HFF-Myc (cell line): ENCODE measurements at regions not wholly inside any gene's neighbourhood (a gene's known extent, or its start where the extent isn't known, plus 50 kb on each side); places are given as distances from the start of the nearest gene placed in this dataset.

Experiments
- DNase-seq: peaks from one replicate; pipeline ENCODE4 v3.0.0-alpha.2; 2011; ENCODE audit warnings: low read depth; ENCODE audit errors: extremely low read depth
- H3K4me3 ChIP-seq: replicated peaks from 2 replicates; pipeline ENCODE4 v1.5.1; 2011; ENCODE audit warnings: low read depth, mild to moderate bottlenecking, control low read depth, low read length
- CTCF ChIP-seq: IDR thresholded peaks from 2 replicates; pipeline ENCODE4 v1.5.1; 2012; ENCODE audit warnings: mild to moderate bottlenecking, low read depth, low read length, control low read depth; ENCODE audit errors: missing control alignments

GRCh38 chr17:79457889-79458288 lies 153.0 kb downstream of the RBFOX3 start:
- no peak for DNase-seq
- TF ChIP-seq CTCF: no peak
- H3K4me3 ChIP-seq: no peak overlapping the region

DNA sequence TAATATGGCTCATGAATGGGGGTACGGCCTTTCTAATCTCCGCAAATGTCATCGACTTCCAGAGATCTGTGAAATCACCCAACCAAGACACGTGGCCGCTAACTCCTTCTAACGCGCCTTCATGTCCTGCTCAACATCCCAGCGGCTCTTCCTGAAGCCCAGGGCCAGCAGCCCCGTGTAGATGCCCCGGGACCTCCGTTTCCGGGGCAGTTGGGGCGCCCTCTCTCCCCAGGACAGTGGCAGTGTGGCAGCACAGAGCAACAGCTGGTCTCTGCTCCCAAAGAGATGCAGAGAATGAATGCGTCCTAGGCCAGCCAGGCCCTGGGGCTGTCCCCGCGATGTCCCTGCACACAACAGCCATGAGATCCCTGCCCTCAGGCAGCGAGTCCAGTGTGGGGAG lies 153.5 kb downstream of the RBFOX3 start:
- DNase-seq: no peak
- H3K4me3 ChIP-seq: no peak overlapping the region
- TF ChIP-seq CTCF: no peak

DNA sequence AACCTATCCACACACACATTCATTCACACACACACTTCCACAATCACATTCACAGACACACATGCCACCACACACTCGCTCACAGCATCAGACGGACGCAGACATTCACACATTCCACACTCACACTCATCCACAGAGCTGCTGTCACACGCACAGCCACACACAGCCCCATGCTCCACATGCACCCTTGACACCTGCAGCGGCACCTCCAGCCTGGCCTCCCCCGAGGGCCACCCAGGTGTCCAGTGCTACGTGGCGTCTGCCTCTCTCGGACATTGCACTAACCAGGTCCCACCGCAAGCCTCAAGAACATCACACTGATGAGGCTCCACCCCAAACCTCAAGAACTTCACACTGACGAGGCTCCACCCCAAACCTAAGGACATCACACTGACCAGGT lies 155.2 kb downstream of the RBFOX3 start:
- TF ChIP-seq CTCF: no peak
- DNase-seq: no peak
- no peak overlapping the region for H3K4me3 ChIP-seq

DNA sequence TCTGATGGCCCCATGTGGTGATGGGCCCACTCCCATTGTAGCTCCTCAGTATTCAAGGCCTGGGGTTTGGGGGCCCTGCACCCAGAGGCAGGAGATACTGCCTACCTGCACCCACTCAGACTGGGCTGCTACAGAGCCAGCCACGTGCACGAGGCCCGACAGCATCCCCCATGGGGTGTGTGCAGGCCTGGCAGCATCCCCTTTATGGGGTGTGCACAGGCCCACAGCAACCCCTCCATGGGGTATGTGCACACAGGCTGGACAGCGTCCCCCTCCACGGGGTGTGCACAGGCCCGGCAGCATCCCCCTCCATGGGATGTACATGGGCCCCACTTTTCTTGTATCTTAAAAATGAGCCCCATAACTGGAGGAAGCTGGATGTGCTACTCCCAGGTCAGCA lies 156.0 kb downstream of the RBFOX3 start:
- no peak for DNase-seq
- no peak overlapping the region for H3K4me3 ChIP-seq
- no peak for TF ChIP-seq CTCF

DNA sequence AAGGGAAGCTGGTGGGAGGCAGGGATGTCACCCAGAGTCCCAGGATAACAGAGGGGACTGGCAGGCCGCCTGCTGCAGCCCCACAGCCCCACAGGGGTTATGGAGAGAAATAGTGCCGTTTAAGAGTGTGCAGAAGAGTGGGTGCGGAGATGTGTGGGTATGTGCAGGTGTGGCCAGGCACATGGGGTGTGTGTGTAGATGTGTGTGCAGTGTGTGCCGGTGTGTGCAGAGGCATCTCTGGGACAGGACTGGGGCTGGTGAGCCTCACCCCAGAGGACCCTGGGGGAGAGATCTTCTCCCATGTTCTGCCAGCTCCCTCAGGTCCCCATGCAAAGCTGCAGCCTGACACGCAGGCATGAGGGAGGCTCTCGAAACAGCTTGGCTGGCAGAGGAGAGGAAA lies 157.4 kb downstream of the RBFOX3 start:
- TF ChIP-seq CTCF: no peak
- no peak for DNase-seq
- no peak overlapping the region for H3K4me3 ChIP-seq

- no peak for TF ChIP-seq CTCF
- DNase-seq: no peak
These were observed 158.1 kb downstream of the RBFOX3 start for GRCh38 chr17:79452706-79453105.

GRCh38 chr17:79451167-79451566 lies 159.7 kb downstream of the RBFOX3 start:
- TF ChIP-seq CTCF: no peak
- no peak overlapping the region for H3K4me3 ChIP-seq
- DNase-seq: no peak

More at GRCh38 chr17:79452706-79453105, 158.1 kb downstream of the RBFOX3 start:
- H3K4me3 ChIP-seq: no peak overlapping the region
